ENCODE measurements at regions not wholly inside any gene's neighbourhood (a gene's known extent, or its start where the extent isn't known, plus 50 kb on each side); places are given as distances from the start of the nearest gene placed in this dataset.

DNA sequence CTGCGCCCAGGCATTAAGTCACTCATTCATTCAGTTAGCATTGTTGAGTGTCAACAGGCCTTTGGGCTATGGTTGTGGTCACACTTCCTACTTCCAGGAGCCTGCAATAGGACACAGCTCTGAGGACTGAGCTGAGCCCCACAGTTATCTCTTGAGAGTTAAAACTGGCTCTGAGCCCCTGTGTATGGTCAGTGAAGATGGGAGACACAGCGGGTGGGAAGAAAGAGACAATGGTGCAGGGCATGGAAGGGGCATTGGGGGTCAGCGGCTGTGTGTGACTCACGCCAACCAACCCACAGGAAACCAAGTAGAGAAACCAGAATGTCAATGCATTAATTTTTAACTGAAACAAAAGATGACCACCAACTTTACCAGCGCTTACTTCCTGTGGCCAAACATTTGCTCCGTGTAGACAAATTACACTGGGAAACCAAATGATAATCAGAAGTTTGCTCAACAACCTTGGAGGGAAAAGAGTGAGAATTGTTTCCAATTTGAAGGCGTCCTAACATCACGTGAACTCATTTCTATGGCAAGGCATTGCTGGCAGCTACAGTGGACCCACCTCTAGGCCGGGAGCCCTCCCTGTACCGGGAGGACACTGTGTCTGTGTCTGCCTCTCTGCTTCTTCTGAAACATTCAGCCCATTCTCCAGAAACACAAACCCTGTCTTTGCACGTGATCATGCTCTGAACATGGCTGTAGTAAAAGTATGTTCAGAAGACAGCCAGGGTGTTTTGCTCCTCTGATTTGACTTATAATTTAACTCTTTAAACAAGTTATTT lies 212.0 kb upstream of the ID2 start:
- no peak for TF ChIP-seq EZH2 (IDR thresholded peaks at IDR 0.05; ENCODE audit: borderline replicate concordance, low read depth, low read length, poor library complexity, severe bottlenecking)
- TF ChIP-seq, protein P1, sequence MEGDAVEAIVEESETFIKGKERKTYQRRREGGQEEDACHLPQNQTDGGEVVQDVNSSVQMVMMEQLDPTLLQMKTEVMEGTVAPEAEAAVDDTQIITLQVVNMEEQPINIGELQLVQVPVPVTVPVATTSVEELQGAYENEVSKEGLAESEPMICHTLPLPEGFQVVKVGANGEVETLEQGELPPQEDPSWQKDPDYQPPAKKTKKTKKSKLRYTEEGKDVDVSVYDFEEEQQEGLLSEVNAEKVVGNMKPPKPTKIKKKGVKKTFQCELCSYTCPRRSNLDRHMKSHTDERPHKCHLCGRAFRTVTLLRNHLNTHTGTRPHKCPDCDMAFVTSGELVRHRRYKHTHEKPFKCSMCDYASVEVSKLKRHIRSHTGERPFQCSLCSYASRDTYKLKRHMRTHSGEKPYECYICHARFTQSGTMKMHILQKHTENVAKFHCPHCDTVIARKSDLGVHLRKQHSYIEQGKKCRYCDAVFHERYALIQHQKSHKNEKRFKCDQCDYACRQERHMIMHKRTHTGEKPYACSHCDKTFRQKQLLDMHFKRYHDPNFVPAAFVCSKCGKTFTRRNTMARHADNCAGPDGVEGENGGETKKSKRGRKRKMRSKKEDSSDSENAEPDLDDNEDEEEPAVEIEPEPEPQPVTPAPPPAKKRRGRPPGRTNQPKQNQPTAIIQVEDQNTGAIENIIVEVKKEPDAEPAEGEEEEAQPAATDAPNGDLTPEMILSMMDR (conservative IDR thresholded peaks at IDR 0.05; ENCODE audit: low read depth, low read length): no peak
